GM19372 (cell line): ENCODE measurements at regions not wholly inside any gene's neighbourhood (a gene's known extent, or its start where the extent isn't known, plus 50 kb on each side); places are given as distances from the start of the nearest gene placed in this dataset.

Experiments
- ATAC-seq: cut with Tn5 transposase; IDR thresholded peaks from one replicate; pipeline ENCODE4 v1.9.1; 2021; ENCODE audit warnings: mild to moderate bottlenecking, low read depth, moderate library complexity; ENCODE audit not compliant: unreplicated experiment

GRCh38 chr13:50677687-50678463 is 165.6 kb downstream of the DLEU7 start:
- ATAC-seq = no peak

- ATAC-seq = no peak
These were observed 164.9 kb downstream of the DLEU7 start for GRCh38 chr13:50678464-50679162.

GRCh38 chr13:50679321-50679720 is 164.2 kb downstream of the DLEU7 start:
- no peak for ATAC-seq

- ATAC-seq = no peak
These were observed 161.5 kb downstream of the DLEU7 start for GRCh38 chr13:50682002-50682401.

- ATAC-seq = no peak
These were observed 160.5 kb downstream of the DLEU7 start for GRCh38 chr13:50682966-50683365.

- ATAC-seq = no peak
These were observed 159.1 kb downstream of the DLEU7 start for GRCh38 chr13:50684366-50684765.

- no peak for ATAC-seq
These were observed 158.0 kb downstream of the DLEU7 start for GRCh38 chr13:50685491-50685890.

- no peak for ATAC-seq
These were observed 157.5 kb downstream of the DLEU7 start for GRCh38 chr13:50685956-50686355.

- ATAC-seq = no peak
These were observed 156.9 kb downstream of the DLEU7 start for GRCh38 chr13:50686551-50686950.

- ATAC-seq = no peak
These were observed 155.9 kb downstream of the DLEU7 start for GRCh38 chr13:50687545-50687944.

- no peak for ATAC-seq
These were observed 153.5 kb downstream of the DLEU7 start for GRCh38 chr13:50690006-50690405.

- no peak for ATAC-seq
These were observed 152.3 kb downstream of the DLEU7 start for GRCh38 chr13:50691176-50691680.

- no peak for ATAC-seq
These were observed 151.7 kb downstream of the DLEU7 start for GRCh38 chr13:50691681-50692263.

GRCh38 chr13:50692396-50692915 is 151.0 kb downstream of the DLEU7 start:
- ATAC-seq = no peak

- ATAC-seq = no peak
These were observed 149.8 kb downstream of the DLEU7 start for GRCh38 chr13:50693727-50694126.

- no peak for ATAC-seq
These were observed 145.5 kb downstream of the DLEU7 start for GRCh38 chr13:50697746-50698539.

GRCh38 chr13:50699874-50700663 is 143.4 kb downstream of the DLEU7 start:
- no peak for ATAC-seq

GRCh38 chr13:50700664-50701305 is 142.7 kb downstream of the DLEU7 start:
- no peak for ATAC-seq

- no peak for ATAC-seq
These were observed 142.0 kb downstream of the DLEU7 start for GRCh38 chr13:50701469-50701868.
